GM12865 (cell line): ENCODE measurements at regions not wholly inside any gene's neighbourhood (a gene's known extent, or its start where the extent isn't known, plus 50 kb on each side); places are given as distances from the start of the nearest gene placed in this dataset.

Experiments
- DNase-seq: peaks from one replicate; pipeline ENCODE4 v3.0.0; 2010; ENCODE audit warnings: low read depth
- H3K4me3 ChIP-seq: 2 replicates; pipeline ENCODE4 v1.5.1; 2011; ENCODE audit warnings: mild to moderate bottlenecking, low read depth, low read length, control low read depth
- TF ChIP-seq, protein P1 (sequence below): IDR thresholded peaks from 2 replicates; pipeline ENCODE4 v1.5.1; 2011; ENCODE audit warnings: low read length, control low read depth, low read depth, inconsistent platforms; ENCODE audit not compliant: insufficient read depth; ENCODE audit errors: missing control alignments

DNA sequence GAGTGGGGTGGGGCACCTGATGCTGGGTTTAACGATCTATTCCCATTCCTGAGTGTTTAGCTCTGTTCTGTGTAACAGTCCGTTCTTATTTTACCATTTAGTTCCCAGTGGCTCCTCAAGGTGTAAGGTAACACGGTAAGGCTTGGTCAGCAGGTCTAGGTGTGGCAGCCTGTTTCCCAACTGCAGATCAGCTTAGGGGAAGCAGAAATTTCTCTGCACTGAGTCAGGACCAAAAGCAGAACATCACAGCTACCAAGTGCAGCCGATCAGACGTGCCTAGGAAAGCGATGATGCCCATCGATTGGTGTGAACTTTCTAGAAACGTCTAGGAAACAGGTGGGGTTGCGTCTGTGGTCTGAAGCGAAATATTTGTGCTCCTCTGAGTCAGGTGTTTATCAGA, 240.1 kb downstream of the STIM2 start:
- DNase-seq = no peak
- TF ChIP-seq, protein P1, sequence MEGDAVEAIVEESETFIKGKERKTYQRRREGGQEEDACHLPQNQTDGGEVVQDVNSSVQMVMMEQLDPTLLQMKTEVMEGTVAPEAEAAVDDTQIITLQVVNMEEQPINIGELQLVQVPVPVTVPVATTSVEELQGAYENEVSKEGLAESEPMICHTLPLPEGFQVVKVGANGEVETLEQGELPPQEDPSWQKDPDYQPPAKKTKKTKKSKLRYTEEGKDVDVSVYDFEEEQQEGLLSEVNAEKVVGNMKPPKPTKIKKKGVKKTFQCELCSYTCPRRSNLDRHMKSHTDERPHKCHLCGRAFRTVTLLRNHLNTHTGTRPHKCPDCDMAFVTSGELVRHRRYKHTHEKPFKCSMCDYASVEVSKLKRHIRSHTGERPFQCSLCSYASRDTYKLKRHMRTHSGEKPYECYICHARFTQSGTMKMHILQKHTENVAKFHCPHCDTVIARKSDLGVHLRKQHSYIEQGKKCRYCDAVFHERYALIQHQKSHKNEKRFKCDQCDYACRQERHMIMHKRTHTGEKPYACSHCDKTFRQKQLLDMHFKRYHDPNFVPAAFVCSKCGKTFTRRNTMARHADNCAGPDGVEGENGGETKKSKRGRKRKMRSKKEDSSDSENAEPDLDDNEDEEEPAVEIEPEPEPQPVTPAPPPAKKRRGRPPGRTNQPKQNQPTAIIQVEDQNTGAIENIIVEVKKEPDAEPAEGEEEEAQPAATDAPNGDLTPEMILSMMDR = no peak

DNA sequence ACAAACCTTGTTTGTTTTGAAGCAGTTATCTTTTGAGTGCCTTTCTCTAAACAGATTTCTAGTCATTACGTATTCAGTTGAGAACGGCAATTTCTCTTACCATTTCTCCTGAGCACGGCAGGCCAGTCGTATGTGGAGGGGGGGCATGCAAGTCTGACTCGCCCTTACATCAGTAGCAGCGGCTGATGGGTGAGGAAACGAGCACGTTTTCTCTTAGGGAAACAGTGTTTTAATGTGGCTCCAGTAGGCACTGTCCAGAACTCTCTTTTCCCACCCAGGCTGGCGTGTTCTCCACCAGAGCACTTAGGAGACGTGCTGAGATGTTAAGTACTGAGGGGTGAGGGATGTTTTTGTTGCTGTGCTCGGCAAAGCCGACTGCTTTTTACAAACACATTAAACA, 240.5 kb downstream of the STIM2 start:
- DNase-seq = no peak
- H3K4me3 ChIP-seq = no peak overlapping the region
- TF ChIP-seq, protein P1 = no peak

More for the DNA sequence above, 240.1 kb downstream of the STIM2 start:
- no peak overlapping the region for H3K4me3 ChIP-seq

DNA sequence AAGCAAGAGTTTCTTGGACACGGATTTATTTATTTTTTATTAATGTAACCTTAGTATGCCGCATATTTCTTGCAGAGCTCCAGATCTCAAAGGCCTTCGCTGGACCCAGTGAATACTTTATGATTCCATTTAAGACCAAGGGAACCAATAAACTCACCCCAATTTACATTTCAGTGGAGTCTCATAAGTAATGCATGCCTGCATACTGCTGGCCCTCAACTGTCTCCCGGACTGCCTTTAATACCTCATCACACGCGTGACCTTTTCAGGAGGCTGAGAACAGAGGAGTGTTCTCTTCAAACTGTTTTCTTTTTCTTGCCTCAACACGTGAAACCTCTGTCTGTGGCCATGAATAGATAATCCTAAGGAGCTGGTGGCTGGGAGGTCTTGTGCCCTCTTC, 240.9 kb downstream of the STIM2 start:
- H3K4me3 ChIP-seq = no peak overlapping the region
- TF ChIP-seq, protein P1 = no peak
- DNase-seq = no peak

DNA sequence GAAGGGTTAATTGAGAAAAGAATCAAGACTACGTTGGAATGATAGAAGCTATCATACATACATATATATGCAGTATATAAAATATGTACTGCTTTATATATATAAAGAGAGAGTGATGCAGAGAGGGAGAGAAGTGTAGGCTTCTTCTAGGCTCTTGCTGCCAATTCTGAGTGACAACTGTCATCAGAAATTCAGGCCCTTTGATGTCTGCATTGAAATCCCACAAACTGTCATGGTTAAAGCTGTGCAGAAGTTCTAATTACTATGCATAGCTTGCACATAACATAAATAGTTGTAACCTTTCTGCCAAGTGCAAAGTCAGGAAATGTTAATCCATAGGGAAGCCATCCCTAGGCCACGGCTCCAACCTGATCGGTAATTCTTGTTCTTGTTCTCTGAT, 251.0 kb downstream of the STIM2 start:
- TF ChIP-seq, protein P1 = no peak
- no peak overlapping the region for H3K4me3 ChIP-seq
- no peak for DNase-seq

DNA sequence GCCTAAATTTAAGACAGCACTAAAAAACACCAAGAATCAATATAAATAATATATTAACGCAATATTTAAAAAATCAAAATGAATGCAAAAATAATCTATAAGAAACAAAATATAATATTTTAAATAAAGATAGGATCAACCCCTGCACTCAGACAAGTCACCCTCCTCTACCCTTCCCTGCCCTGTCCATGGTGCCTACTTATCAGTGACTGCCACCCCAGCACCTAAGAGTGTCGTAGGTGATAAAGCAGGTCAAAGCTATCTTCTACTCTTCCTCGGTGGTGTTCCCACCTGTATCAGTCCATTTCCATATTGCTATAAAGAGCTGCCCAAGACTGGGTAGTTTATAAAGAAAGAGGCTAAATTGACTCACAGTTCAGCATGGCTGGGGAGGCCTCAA, 251.9 kb downstream of the STIM2 start:
- H3K4me3 ChIP-seq = no peak overlapping the region
- TF ChIP-seq, protein P1 = no peak
- no peak for DNase-seq

DNA sequence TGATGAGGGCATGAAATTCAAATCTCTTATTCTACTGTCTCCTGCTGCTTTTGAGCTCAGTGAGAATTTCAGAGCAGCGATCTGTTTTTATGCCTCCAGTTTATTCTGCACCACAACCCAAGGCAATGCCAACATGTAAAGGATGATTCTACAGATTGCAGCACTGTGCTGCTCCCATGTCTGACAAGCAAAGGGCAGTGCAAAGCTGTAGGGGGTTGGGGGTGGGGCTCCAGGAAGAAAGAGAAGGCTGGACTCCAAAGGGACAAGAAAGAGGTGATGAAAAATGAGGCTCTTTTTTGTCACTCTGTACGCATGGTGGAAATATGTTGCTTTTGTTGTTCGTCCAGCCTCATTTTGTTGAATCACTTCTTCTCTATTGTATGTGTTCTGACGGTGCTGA, 254.6 kb downstream of the STIM2 start:
- TF ChIP-seq, protein P1 = no peak
- DNase-seq = no peak
- H3K4me3 ChIP-seq = no peak overlapping the region

DNA sequence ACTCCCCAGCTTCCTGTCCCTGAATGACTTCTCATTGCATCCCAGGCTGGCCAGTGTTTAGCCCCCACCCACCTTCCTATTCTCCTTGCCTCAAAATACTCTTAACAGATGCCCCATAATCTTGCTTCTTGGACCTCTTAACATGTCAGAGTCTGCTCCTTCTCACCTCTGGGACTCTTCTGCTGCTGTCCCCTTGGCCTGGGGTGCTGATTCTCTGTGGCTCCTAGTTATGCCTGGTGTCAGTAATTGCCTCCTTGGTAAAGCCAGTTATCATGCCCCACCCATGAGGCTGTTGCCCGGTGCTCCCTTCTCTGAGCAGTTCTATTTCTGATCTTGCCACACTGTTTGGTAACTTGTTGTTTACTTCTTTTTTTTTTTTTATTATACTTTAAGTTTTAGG, 256.8 kb downstream of the STIM2 start:
- H3K4me3 ChIP-seq = no peak overlapping the region
- no peak for DNase-seq
- TF ChIP-seq, protein P1 = no peak
